K562 (cell line): ENCODE measurements at regions not wholly inside any gene's neighbourhood (a gene's known extent, or its start where the extent isn't known, plus 50 kb on each side); places are given as distances from the start of the nearest gene placed in this dataset.
A peak's percentile ranks its signal among the peaks of the same experiment; 100 is the strongest.

Experiments used
- ATAC-seq: fragments of 200-7000 bp; cut with Tn5 transposase; 3 replicates; pipeline ENCODE4 v1.9.1; 2020; ENCODE audit warnings: moderate library complexity
- BruUV-seq: library from RNA; stranded (reverse); fragments of 400-500 nt; replicated peaks from 2 replicates; lab custom pipeline; 2021; lab: Mats Ljungman, UMichigan
- CTCF ChIA-PET: fragments of 300-600 bp; formaldehyde crosslinking; extraction: SDS; loops from one replicate; lab custom pipeline; 2021; ENCODE audit warnings: low intra/inter-chr PET ratio; lab: Yijun Ruan, JAX
- POLR2A ChIA-PET: fragments of 300-600, 350-650 bp; sonication (Branson Sonifier 250); formaldehyde crosslinking; extraction: SDS; loops from one replicate; lab custom pipeline; 2021; ENCODE audit warnings: antibody characterized with exemption, inconsistent platforms; lab: Yijun Ruan, JAX
- DNase-seq, 4 experiments: peaks; one replicate each; pipeline versions ENCODE4 v3.0.0 to v3.0.0-alpha.2; 2011 to 2018; ENCODE audit warnings: low spot score in 3 of 4, mixed read lengths in 3 of 4; ENCODE audit errors: extremely low read depth in 1 of 4
- FAIRE-seq: peaks from 2 replicates; lab custom pipeline; 2011; peaks lifted over from hg19 to GRCh38; lab: Jason Lieb, UNC
- H2AFZ ChIP-seq: 2 replicates; pipeline ENCODE4 v1.6.0; 2011; ENCODE audit warnings: low read depth, low read length, control low read depth, inconsistent platforms
- H3K27ac ChIP-seq: fragments of 200-600 bp; 3 replicates; pipeline ENCODE4 v1.8.0; 2011; ENCODE audit warnings: low read depth, mild to moderate bottlenecking, control low read depth, inconsistent platforms, low read length, moderate library complexity, mixed read lengths; ENCODE audit errors: extremely low read depth
- H3K27me3 ChIP-seq, 2 experiments: fragments of 300-600 bp in 1 of 2; 2 replicates in 1 of 2; 3 replicates in 1 of 2; pipeline versions ENCODE4 v1.6.0 to v1.8.0; 2011; ENCODE audit warnings: inconsistent platforms in 2 of 2, low read length in 2 of 2, mild to moderate bottlenecking in 1 of 2, mixed read lengths in 1 of 2, moderate library complexity in 1 of 2; ENCODE audit not compliant: control insufficient read depth in 2 of 2, insufficient read depth in 2 of 2
- H3K36me3 ChIP-seq: fragments of 300-600 bp; 3 replicates; pipeline ENCODE4 v1.8.0; 2011; ENCODE audit warnings: mild to moderate bottlenecking, low read length, inconsistent platforms; ENCODE audit not compliant: control insufficient read depth, insufficient read depth
- H3K4me1 ChIP-seq, 2 experiments: fragments of 200-600 bp in 1 of 2; replicated peaks in 1 of 2; 2 replicates in 1 of 2; 3 replicates in 1 of 2; pipeline versions ENCODE4 v1.5.1 to v1.8.0; 2011; ENCODE audit warnings: inconsistent platforms in 2 of 2, low read length in 2 of 2, mild to moderate bottlenecking in 1 of 2, mixed read lengths in 1 of 2, moderate library complexity in 1 of 2; ENCODE audit not compliant: control insufficient read depth in 2 of 2, insufficient read depth in 2 of 2
- H3K4me2 ChIP-seq: 2 replicates; pipeline ENCODE4 v1.6.1; 2011; ENCODE audit warnings: low read length, control low read depth, inconsistent platforms, mixed read lengths; ENCODE audit not compliant: insufficient read depth
- H3K4me3 ChIP-seq: fragments of 200-600 bp; sonication (generic), shearing (Covaris generic); 2 replicates; pipeline ENCODE4 v1.5.1; 2016; ENCODE audit warnings: control low read depth, inconsistent platforms
- H3K79me2 ChIP-seq: fragments of 200-600 bp; 3 replicates; pipeline ENCODE4 v1.8.0; 2011; ENCODE audit warnings: low read length, inconsistent platforms; ENCODE audit not compliant: control insufficient read depth, insufficient read depth
- H3K9ac ChIP-seq, 2 experiments: 2 replicates each; pipeline versions ENCODE4 v1.6.0 to v1.6.1; 2011; ENCODE audit warnings: low read depth in 2 of 2, low read length in 2 of 2, control low read depth in 1 of 2, inconsistent platforms in 1 of 2, mild to moderate bottlenecking in 1 of 2, mixed read lengths in 1 of 2; ENCODE audit not compliant: insufficient read depth in 1 of 2
- H3K9me1 ChIP-seq: one replicate; pipeline ENCODE4 v1.6.0; 2011; ENCODE audit warnings: inconsistent platforms, mild to moderate bottlenecking, low read length, moderate library complexity; ENCODE audit not compliant: control insufficient read depth, insufficient read depth
- H3K9me3 ChIP-seq: replicated peaks from 2 replicates; pipeline ENCODE4 v1.5.1; 2011; ENCODE audit warnings: low read depth, low read length, inconsistent platforms; ENCODE audit not compliant: control insufficient read depth, insufficient read depth
- H4K20me1 ChIP-seq: replicated peaks from 2 replicates; pipeline ENCODE4 v1.6.1; 2011; ENCODE audit warnings: low read length, inconsistent platforms, mixed read lengths; ENCODE audit not compliant: control insufficient read depth, insufficient read depth
- BCOR ChIP-seq: fragments of 450-650 bp; IDR thresholded peaks from 2 replicates; pipeline ENCODE4 v1.6.1; 2016
- JUN ChIP-seq, 2 experiments: sonication (generic) in 1 of 2; formaldehyde crosslinking in 1 of 2; IDR thresholded peaks; 2 replicates each; pipeline versions ENCODE4 v1.6.1 to v1.8.0; 2012 to 2022; ENCODE audit warnings: borderline replicate concordance in 2 of 2, mild to moderate bottlenecking in 2 of 2, improper control_type of control experiment in 1 of 2, low read depth in 1 of 2, low read length in 1 of 2, missing genetic modification reagents in 1 of 2
- NFIC ChIP-seq: fragments of 450-650 bp; IDR thresholded peaks from 2 replicates; pipeline ENCODE4 v1.6.1; 2017; ENCODE audit warnings: mild to moderate bottlenecking, inconsistent platforms
- RAD51 ChIP-seq: fragments of 450-650 bp; IDR thresholded peaks from 2 replicates; pipeline ENCODE4 v1.7.1; 2016; ENCODE audit warnings: low read depth, mild to moderate bottlenecking, borderline replicate concordance
- TOE1 ChIP-seq, 2 experiments: fragments of 450-650 bp in 1 of 2; sonication (generic) in 1 of 2; formaldehyde crosslinking in 1 of 2; IDR thresholded peaks; 2 replicates each; pipeline versions ENCODE4 v1.7.1 to v1.8.0; 2016 to 2022; ENCODE audit warnings: borderline replicate concordance in 2 of 2, mild to moderate bottlenecking in 2 of 2, antibody characterized with exemption in 1 of 2, inconsistent platforms in 1 of 2, low read depth in 1 of 2, missing genetic modification reagents in 1 of 2, moderate library complexity in 1 of 2
- WGBS: fragments of 100-300 bp; shearing (Covaris generic); methylation state at CpG from one replicate; pipeline ENCODE4 v1.1.6; 2016; ENCODE audit warnings: low coverage, mixed read lengths; ENCODE audit not compliant: insufficient coverage; ENCODE audit errors: missing lambda C conversion rate; 5-methylcytosine and 5-hydroxymethylcytosine counted together
- in situ Hi-C: fragments of 300-500 bp; cut with MboI; formaldehyde crosslinking; loops from 4 replicates; pipeline ENCODE4 v1.15.0; 2018; ENCODE audit warnings: inconsistent platforms, mixed read lengths
- intact Hi-C: fragments of 100-400 bp; cut with micrococcal nuclease; formaldehyde crosslinking; loops from 2 replicates; pipeline ENCODE4 v1.14.2; 2022
- TF ChIP-seq, protein P1 (sequence below), 3 experiments: fragments of 200-800 bp in 1 of 3; fragments of 250-450 bp in 1 of 3; fragments of 450-650 bp in 1 of 3; sonication (Bioruptor Pico) in 1 of 3; sonication (Bioruptor generic) in 1 of 3; formaldehyde crosslinking in 1 of 3; IDR thresholded peaks; 2 replicates each; pipeline versions ENCODE4 v1.6.1 to v1.8.0; 2016 to 2022; ENCODE audit warnings: mild to moderate bottlenecking in 2 of 3, missing genetic modification characterization in 2 of 3, missing compliant biosample characterization in 1 of 3, moderate library complexity in 1 of 3

DNA sequence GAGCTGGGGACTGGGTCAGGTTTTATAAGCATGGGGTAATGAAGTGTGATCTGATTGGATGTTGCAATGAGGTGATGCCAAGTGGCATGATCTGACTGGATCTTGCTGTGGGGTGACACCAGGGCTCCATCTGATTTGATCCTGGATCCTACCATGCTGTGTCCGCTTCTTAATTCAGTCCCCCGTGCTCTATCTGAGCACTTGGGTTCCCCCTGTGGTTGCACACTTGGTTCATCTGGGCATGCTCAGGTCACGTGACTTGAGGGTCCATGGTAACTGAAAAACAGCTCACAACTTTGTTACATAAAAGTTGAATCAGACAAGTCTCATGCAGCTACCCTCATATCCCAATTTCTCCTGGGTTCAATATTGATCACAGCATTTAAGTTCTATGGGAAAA lies 448.6 kb upstream of the NRP1 start (continued):
- TF ChIP-seq, protein P1, sequence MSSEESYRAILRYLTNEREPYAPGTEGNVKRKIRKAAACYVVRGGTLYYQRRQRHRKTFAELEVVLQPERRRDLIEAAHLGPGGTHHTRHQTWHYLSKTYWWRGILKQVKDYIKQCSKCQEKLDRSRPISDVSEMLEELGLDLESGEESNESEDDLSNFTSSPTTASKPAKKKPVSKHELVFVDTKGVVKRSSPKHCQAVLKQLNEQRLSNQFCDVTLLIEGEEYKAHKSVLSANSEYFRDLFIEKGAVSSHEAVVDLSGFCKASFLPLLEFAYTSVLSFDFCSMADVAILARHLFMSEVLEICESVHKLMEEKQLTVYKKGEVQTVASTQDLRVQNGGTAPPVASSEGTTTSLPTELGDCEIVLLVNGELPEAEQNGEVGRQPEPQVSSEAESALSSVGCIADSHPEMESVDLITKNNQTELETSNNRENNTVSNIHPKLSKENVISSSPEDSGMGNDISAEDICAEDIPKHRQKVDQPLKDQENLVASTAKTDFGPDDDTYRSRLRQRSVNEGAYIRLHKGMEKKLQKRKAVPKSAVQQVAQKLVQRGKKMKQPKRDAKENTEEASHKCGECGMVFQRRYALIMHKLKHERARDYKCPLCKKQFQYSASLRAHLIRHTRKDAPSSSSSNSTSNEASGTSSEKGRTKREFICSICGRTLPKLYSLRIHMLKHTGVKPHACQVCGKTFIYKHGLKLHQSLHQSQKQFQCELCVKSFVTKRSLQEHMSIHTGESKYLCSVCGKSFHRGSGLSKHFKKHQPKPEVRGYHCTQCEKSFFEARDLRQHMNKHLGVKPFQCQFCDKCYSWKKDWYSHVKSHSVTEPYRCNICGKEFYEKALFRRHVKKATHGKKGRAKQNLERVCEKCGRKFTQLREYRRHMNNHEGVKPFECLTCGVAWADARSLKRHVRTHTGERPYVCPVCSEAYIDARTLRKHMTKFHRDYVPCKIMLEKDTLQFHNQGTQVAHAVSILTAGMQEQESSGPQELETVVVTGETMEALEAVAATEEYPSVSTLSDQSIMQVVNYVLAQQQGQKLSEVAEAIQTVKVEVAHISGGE (CRISPR knock-in tag; IDR thresholded peaks at IDR 0.05): peak in 1 of 3 experiments; percentile 65; a peak in 2 of 6 replicates
- TF ChIP-seq RAD51: peak; percentile 76

- Histone ChIP-seq H3K4me1 (no peaks in the 10 kb centered on the region), H3K9me3 (no peaks in the 10 kb centered on the region), H3K9me1 (no peaks in the 10 kb centered on the region), H3K27ac (no peak overlapping the region), H3K9ac (no peak overlapping the region), H3K79me2 (no peaks in the 10 kb centered on the region), H3K4me2 (no peak overlapping the region), H3K27me3 (no peaks in the 10 kb centered on the region), H4K20me1 (no peaks in the 10 kb centered on the region), H3K4me3 (no peak overlapping the region), H2AFZ (no peak overlapping the region), H3K36me3 (no peaks in the 10 kb centered on the region)
- no peak for ATAC-seq
- BruUV-seq: no TSS peak
- ChIA-PET CTCF (no interaction called here), POLR2A (no interaction called here)
- in situ Hi-C loops: no loop called here
- intact Hi-C loops: no loop called here
- TF ChIP-seq JUN (IDR thresholded peaks at IDR 0.05; ENCODE audit: borderline replicate concordance, low read depth, low read length) (no peak), JUN (CRISPR knock-in tag; IDR thresholded peaks at IDR 0.05; ENCODE audit: borderline replicate concordance) (no peak), BCOR (no peak), TOE1 (IDR thresholded peaks at IDR 0.05; ENCODE audit: borderline replicate concordance) (no peak), TOE1 (CRISPR knock-in tag; IDR thresholded peaks at IDR 0.05; ENCODE audit: borderline replicate concordance, low read depth) (no peak), NFIC (no peak)
- no peak for FAIRE-seq
- DNase-seq: no peak
- WGBS: 0% methylated on average over 7 of the region's 7 CpGs
Measured at GRCh38 chr10:33781606-33782395, 447.3 kb upstream of the NRP1 start.
